Heart left ventricle (tissue), 13 donors: ENCODE measurements at regions not wholly inside any gene's neighbourhood (a gene's known extent, or its start where the extent isn't known, plus 50 kb on each side); places are given as distances from the start of the nearest gene placed in this dataset.

Experiments used
- POLR2A ChIP-seq, 2 donors: fragments of 450-650 bp; IDR thresholded peaks; one replicate each; pipeline ENCODE4 v1.6.1; 2017; ENCODE audit warnings: antibody characterized with exemption in 2 of 2, mild to moderate bottlenecking in 2 of 2, moderate library complexity in 2 of 2
- TF ChIP-seq, protein P1 (sequence below), 12 donors: fragments of 200-600 bp; sonication (generic) in 4 of 12; IDR thresholded peaks; one replicate each; pipeline versions ENCODE4 v1.5.0 to v1.8.0; 2018 to 2022; ENCODE audit warnings: antibody characterized with exemption in 12 of 12, mild to moderate bottlenecking in 5 of 12
- donor health status: ischemic (EF 13 %, LVEDD 7.1; RV severe dilation, severe dysfunction).
- donor health status: DM: no; HTN: yes; CAD: no.
- donor health status: DM: no; HTN: no; CAD: no.
- donor health status: ischemic (EF 25% LVEDD 6.9; RV normal size, moderate dysfunction).
- donor health status: ischemic (EF 25% LVEDD 5.7; RV mildly dilated, moderate dysfunction).
- donor health status: ischemic (EF 35%, LVEDD 5.7; RV mildly dilated, moderate dysfunction).
- donor health status: nonischemic (EF 11% LVEDD 7.7; RV severe dilation, severe dysfunction).
- donor health status: DM: yes; HTN: yes; CAD: no.
- donor health status: PGD.
- donor health status: ischemic (EF 29% LVEDD 5.4; RV normal size, mild dysfunction).
- donor health status: nonischemic (EF 23%, LVEDD 6.1; RV moderate dilation, normal function).

DNA sequence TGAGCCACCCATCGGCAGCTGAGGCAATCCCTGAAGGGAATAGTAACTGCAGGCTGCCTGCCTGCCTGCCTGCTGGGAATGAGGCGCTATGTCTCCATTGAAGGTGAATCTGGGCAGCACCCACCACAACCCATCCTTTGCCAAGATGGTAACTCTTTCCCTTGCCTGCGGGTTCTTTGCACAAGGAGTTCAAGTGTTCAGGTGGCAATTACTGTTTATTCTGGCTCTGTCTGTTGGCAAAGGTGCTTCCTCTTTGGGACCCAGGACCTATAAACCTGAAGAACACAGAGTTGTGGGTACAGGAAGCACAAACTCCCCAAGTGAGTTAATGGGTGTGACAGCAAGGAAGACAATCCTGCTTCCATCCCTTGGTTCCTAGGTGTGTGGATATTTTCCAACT, 448.1 kb upstream of the ZNF507 start:
- TF ChIP-seq, protein P1, sequence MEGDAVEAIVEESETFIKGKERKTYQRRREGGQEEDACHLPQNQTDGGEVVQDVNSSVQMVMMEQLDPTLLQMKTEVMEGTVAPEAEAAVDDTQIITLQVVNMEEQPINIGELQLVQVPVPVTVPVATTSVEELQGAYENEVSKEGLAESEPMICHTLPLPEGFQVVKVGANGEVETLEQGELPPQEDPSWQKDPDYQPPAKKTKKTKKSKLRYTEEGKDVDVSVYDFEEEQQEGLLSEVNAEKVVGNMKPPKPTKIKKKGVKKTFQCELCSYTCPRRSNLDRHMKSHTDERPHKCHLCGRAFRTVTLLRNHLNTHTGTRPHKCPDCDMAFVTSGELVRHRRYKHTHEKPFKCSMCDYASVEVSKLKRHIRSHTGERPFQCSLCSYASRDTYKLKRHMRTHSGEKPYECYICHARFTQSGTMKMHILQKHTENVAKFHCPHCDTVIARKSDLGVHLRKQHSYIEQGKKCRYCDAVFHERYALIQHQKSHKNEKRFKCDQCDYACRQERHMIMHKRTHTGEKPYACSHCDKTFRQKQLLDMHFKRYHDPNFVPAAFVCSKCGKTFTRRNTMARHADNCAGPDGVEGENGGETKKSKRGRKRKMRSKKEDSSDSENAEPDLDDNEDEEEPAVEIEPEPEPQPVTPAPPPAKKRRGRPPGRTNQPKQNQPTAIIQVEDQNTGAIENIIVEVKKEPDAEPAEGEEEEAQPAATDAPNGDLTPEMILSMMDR (IDR thresholded peaks at IDR 0.05): no peak
- no peak for TF ChIP-seq POLR2A (IDR thresholded peaks at IDR 0.05)
